Mesendoderm (in vitro differentiated cells): ENCODE measurements at regions not wholly inside any gene's neighbourhood (a gene's known extent, or its start where the extent isn't known, plus 50 kb on each side); places are given as distances from the start of the nearest gene placed in this dataset.
"Not testable (repeated sequence)": the region's sequence is repeated elsewhere in the genome, so short reads cannot be mapped to it uniquely, and the experiment has no call there.

Experiments
- DNase-seq: peaks from one replicate; pipeline ENCODE4 v3.0.0; 2013
- H2AK5ac ChIP-seq: 2 replicates; pipeline ENCODE4 v1.6.1; 2013; ENCODE audit warnings: low read length, inconsistent platforms
- H2BK120ac ChIP-seq: 2 replicates; pipeline ENCODE4 v1.6.1; 2013; ENCODE audit warnings: low read depth, mild to moderate bottlenecking, low read length, moderate library complexity, mixed read lengths
- H2BK15ac ChIP-seq: replicated peaks from 2 replicates; pipeline ENCODE4 v1.6.1; 2013; ENCODE audit warnings: low read depth, mild to moderate bottlenecking, moderate library complexity
- H2BK5ac ChIP-seq: 2 replicates; pipeline ENCODE4 v1.6.1; 2013; ENCODE audit warnings: low read length, inconsistent platforms
- H3K18ac ChIP-seq: 2 replicates; pipeline ENCODE4 v1.6.1; 2013; ENCODE audit warnings: mild to moderate bottlenecking, low read length, mixed read lengths
- H3K23ac ChIP-seq: one replicate; pipeline ENCODE4 v1.6.1; 2013; ENCODE audit warnings: low read length
- H3K27ac ChIP-seq: 2 replicates; pipeline ENCODE4 v1.5.1; 2013; ENCODE audit warnings: low read depth, mild to moderate bottlenecking, inconsistent platforms, low read length, moderate library complexity
- H3K27me3 ChIP-seq: 2 replicates; pipeline ENCODE4 v1.6.1; 2013; ENCODE audit warnings: low read length, control low read depth, mild to moderate bottlenecking, inconsistent platforms; ENCODE audit not compliant: insufficient read depth, poor library complexity
- H3K36me3 ChIP-seq: 2 replicates; pipeline ENCODE4 v1.6.1; 2013; ENCODE audit warnings: low read length, inconsistent platforms; ENCODE audit not compliant: control insufficient read depth, insufficient read depth
- H3K4ac ChIP-seq: one replicate; pipeline ENCODE4 v1.6.1; 2013; ENCODE audit warnings: low read depth, mild to moderate bottlenecking, low read length, moderate library complexity
- H3K4me1 ChIP-seq: 2 replicates; pipeline ENCODE4 v1.6.1; 2013; ENCODE audit warnings: low read depth, low read length, inconsistent platforms; ENCODE audit not compliant: control insufficient read depth
- H3K4me2 ChIP-seq: 2 replicates; pipeline ENCODE4 v1.6.1; 2013; ENCODE audit warnings: low read length
- H3K4me3 ChIP-seq: 2 replicates; pipeline ENCODE4 v1.5.1; 2013; ENCODE audit warnings: mild to moderate bottlenecking, low read length
- H3K56ac ChIP-seq: one replicate; pipeline ENCODE4 v1.6.1; 2013; ENCODE audit warnings: low read length
- H3K79me1 ChIP-seq: 2 replicates; pipeline ENCODE4 v1.6.1; 2013; ENCODE audit warnings: low read length, inconsistent platforms
- H3K79me2 ChIP-seq: 2 replicates; pipeline ENCODE4 v1.6.1; 2013; ENCODE audit warnings: mild to moderate bottlenecking, low read length; ENCODE audit not compliant: control insufficient read depth, insufficient read depth
- H3K9ac ChIP-seq: 2 replicates; pipeline ENCODE4 v1.6.1; 2013; ENCODE audit warnings: low read length, inconsistent platforms
- H4K5ac ChIP-seq: one replicate; pipeline ENCODE4 v1.6.1; 2013; ENCODE audit warnings: low read length
- H4K8ac ChIP-seq: one replicate; pipeline ENCODE4 v1.6.1; 2013; ENCODE audit warnings: low read depth, mild to moderate bottlenecking, control low read depth, low read length, moderate library complexity
- WGBS: extraction: QIAGEN DNeasy Blood & Tissue Kit; methylation state at CpG from one replicate; pipeline ENCODE4 v1.1.7; 2013; ENCODE audit warnings: low lambda C conversion rate, missing lambda C conversion rate; ENCODE audit not compliant: insufficient coverage; ENCODE audit errors: extremely low coverage; 5-methylcytosine and 5-hydroxymethylcytosine counted together

GRCh38 chr7:53491051-53491450, 455.6 kb downstream of the POM121L12 start:
- Histone ChIP-seq H2BK15ac (no peak overlapping the region), H3K4me2 (no peak overlapping the region), H2AK5ac (no peak overlapping the region), H3K27ac (no peak overlapping the region), H3K18ac (no peak overlapping the region), H3K9ac (no peak overlapping the region), H3K23ac (no peak overlapping the region), H2BK120ac (no peak overlapping the region), H3K4ac (no peak overlapping the region), H3K4me1 (no peaks in the 10 kb centered on the region), H3K27me3 (no peaks in the 10 kb centered on the region), H4K8ac (no peak overlapping the region), H3K4me3 (no peak overlapping the region), H4K5ac (no peak overlapping the region), H3K79me1 (no peaks in the 10 kb centered on the region), H3K79me2 (no peaks in the 10 kb centered on the region), H2BK5ac (no peak overlapping the region), H3K56ac (no peak overlapping the region), H3K36me3 (no peaks in the 10 kb centered on the region)
- no peak for DNase-seq
- WGBS, result no CpG with 5 or more reads among the region's 6 CpGs

DNA sequence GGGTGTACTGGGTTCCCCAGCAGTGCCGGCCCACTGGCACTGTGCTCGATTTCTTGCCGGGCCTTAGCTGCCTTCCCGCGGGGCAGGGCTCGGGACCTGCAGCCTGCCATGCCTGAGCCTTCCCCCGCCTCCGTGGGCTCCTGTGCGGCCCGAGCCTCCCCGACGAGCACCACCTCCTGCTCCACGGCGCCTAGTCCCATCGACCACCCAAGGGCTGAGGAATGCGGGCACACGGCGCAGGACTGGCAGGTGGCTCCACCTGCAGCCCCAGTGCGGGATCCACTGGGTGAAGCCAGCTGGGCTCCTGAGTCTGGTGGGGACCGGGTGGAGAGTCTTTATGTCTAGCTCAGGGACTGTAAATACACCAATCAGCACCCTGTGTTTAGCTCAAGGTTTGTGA, 459.7 kb downstream of the POM121L12 start:
- H3K9ac ChIP-seq, H3K4me2 ChIP-seq, H3K4me3 ChIP-seq, H2BK5ac ChIP-seq, H4K5ac ChIP-seq, H3K27me3 ChIP-seq, H2AK5ac ChIP-seq, H3K56ac ChIP-seq, H4K8ac ChIP-seq, H3K27ac ChIP-seq, DNase-seq, H2BK15ac ChIP-seq, H3K23ac ChIP-seq, H3K79me2 ChIP-seq, H3K79me1 ChIP-seq, H3K4ac ChIP-seq, H3K4me1 ChIP-seq, H3K18ac ChIP-seq, H3K36me3 ChIP-seq, H2BK120ac ChIP-seq: not testable (repeated sequence)
- WGBS, result no CpG with 5 or more reads among the region's 20 CpGs

DNA sequence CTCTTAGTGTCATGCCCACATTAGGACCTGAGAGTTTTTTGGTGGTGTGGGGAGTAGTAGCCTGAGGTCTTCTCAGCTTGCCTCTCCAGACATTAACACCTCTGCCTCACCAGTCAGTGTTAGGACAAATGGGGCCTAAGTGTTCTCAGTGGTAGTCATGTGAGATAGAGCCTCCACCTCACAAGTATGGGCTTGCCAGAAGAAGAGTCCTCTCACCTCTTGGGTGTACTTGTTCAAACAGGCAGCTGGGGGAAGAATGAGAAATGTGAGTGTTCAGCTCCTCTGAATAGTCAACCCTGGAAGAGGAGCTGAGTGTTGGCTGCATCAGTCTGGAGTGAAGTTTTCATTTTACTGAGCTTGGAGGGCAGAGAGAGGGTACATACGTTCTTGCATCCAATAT, 464.6 kb downstream of the POM121L12 start:
- Histone ChIP-seq H2BK120ac (no peak overlapping the region), H2BK5ac (no peak overlapping the region), H2AK5ac (no peak overlapping the region), H3K23ac (no peak overlapping the region), H3K56ac (no peak overlapping the region), H3K4me3 (no peak overlapping the region), H3K4me1 (no peaks in the 10 kb centered on the region), H4K8ac (no peak overlapping the region), H3K9ac (no peak overlapping the region), H3K27me3 (no peaks in the 10 kb centered on the region), H4K5ac (no peak overlapping the region), H3K27ac (no peak overlapping the region), H3K4me2 (no peak overlapping the region), H3K79me1 (no peaks in the 10 kb centered on the region), H2BK15ac (no peak overlapping the region), H3K79me2 (no peaks in the 10 kb centered on the region), H3K18ac (no peak overlapping the region), H3K4ac (no peak overlapping the region), H3K36me3 (no peaks in the 10 kb centered on the region)
- DNase-seq, result peak; percentile 5
- WGBS, result no CpG with 5 or more reads among the region's 1 CpG

DNA sequence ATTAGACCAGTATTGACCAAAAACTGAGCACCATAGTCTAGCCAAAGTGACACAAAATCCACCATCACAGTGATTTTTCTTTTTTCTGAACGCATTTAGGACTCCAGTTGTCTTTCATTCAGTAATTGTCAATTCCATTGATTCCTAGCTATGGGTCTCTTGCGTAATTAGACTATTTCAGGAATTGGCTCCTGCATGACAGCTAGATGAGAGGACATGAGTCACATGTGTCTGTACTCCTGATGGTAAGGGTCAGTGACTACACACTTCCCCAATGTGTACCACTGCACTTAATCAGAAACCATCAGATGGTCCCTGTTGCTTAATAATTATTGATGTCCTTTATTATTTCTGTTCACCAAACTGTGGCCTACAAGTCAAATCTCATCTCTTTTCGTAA, 469.5 kb downstream of the POM121L12 start:
- Histone ChIP-seq H4K5ac (no peak overlapping the region), H3K23ac (no peak overlapping the region), H3K36me3 (no peaks in the 10 kb centered on the region), H3K27me3 (no peaks in the 10 kb centered on the region), H3K4me2 (no peak overlapping the region), H3K4me1 (no peaks in the 10 kb centered on the region), H3K56ac (no peak overlapping the region), H2BK15ac (no peak overlapping the region), H3K9ac (no peak overlapping the region), H3K4ac (no peak overlapping the region), H3K79me1 (no peaks in the 10 kb centered on the region), H3K27ac (no peak overlapping the region), H4K8ac (no peak overlapping the region), H3K79me2 (no peaks in the 10 kb centered on the region), H3K18ac (no peak overlapping the region), H2BK120ac (no peak overlapping the region), H3K4me3 (no peak overlapping the region), H2AK5ac (no peak overlapping the region), H2BK5ac (no peak overlapping the region)
- WGBS, result no CpG with 5 or more reads among the region's 3 CpGs
- DNase-seq, result no peak

GRCh38 chr7:53518319-53518718, 482.9 kb downstream of the POM121L12 start:
- no peak for DNase-seq
- Histone ChIP-seq H3K27me3 (no peaks in the 10 kb centered on the region), H3K4me3 (no peak overlapping the region), H2BK5ac (no peak overlapping the region), H3K18ac (no peak overlapping the region), H2AK5ac (no peak overlapping the region), H3K4ac (no peak overlapping the region), H3K36me3 (no peaks in the 10 kb centered on the region), H3K4me2 (no peak overlapping the region), H3K27ac (no peak overlapping the region), H3K23ac (no peak overlapping the region), H3K56ac (no peak overlapping the region), H3K4me1 (no peaks in the 10 kb centered on the region), H4K5ac (no peak overlapping the region), H2BK15ac (no peak overlapping the region), H4K8ac (no peak overlapping the region), H3K9ac (no peak overlapping the region), H2BK120ac (no peak overlapping the region), H3K79me1 (no peaks in the 10 kb centered on the region), H3K79me2 (no peaks in the 10 kb centered on the region)

DNA sequence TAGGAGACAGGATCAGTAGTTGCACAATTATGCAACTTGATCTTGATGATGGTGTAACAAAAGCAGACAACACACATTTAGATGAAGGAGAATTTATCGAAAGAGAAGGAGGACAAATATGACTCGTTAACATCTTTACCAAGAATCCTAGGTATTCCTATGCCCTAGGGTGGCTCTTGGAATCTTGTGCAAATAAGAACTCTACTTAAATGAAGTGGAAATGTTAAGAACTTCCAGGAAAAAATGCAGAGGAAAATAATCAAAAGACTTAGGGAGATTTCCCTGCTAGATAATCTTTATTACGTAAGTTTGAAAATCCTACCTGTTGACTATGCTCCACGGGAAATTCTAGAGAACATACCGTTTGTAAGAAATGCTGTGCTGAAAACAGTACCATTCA, 485.4 kb downstream of the POM121L12 start:
- Histone ChIP-seq H3K4me2 (no peak overlapping the region), H3K4me1 (no peaks in the 10 kb centered on the region), H3K9ac (no peak overlapping the region), H4K5ac (no peak overlapping the region), H3K79me1 (no peaks in the 10 kb centered on the region), H4K8ac (no peak overlapping the region), H3K18ac (no peak overlapping the region), H3K4ac (no peak overlapping the region), H3K56ac (no peak overlapping the region), H3K23ac (no peak overlapping the region), H3K4me3 (no peak overlapping the region), H3K79me2 (no peaks in the 10 kb centered on the region), H2BK15ac (no peak overlapping the region), H2AK5ac (no peak overlapping the region), H3K36me3 (no peaks in the 10 kb centered on the region), H3K27me3 (no peaks in the 10 kb centered on the region), H2BK120ac (no peak overlapping the region), H3K27ac (no peak overlapping the region), H2BK5ac (no peak overlapping the region)
- WGBS, result no CpG with 5 or more reads among the region's 5 CpGs
- DNase-seq, result no peak
